Mesendoderm (in vitro differentiated cells): ENCODE measurements at regions not wholly inside any gene's neighbourhood (a gene's known extent, or its start where the extent isn't known, plus 50 kb on each side); places are given as distances from the start of the nearest gene placed in this dataset.

Source experiments
- DNase-seq: peaks from one replicate; pipeline ENCODE4 v3.0.0; 2013
- H2AK5ac ChIP-seq: 2 replicates; pipeline ENCODE4 v1.6.1; 2013; ENCODE audit warnings: low read length, inconsistent platforms
- H2BK120ac ChIP-seq: 2 replicates; pipeline ENCODE4 v1.6.1; 2013; ENCODE audit warnings: low read depth, mild to moderate bottlenecking, low read length, moderate library complexity, mixed read lengths
- H2BK15ac ChIP-seq: replicated peaks from 2 replicates; pipeline ENCODE4 v1.6.1; 2013; ENCODE audit warnings: low read depth, mild to moderate bottlenecking, moderate library complexity
- H2BK5ac ChIP-seq: 2 replicates; pipeline ENCODE4 v1.6.1; 2013; ENCODE audit warnings: low read length, inconsistent platforms
- H3K18ac ChIP-seq: 2 replicates; pipeline ENCODE4 v1.6.1; 2013; ENCODE audit warnings: mild to moderate bottlenecking, low read length, mixed read lengths
- H3K23ac ChIP-seq: one replicate; pipeline ENCODE4 v1.6.1; 2013; ENCODE audit warnings: low read length
- H3K27ac ChIP-seq: 2 replicates; pipeline ENCODE4 v1.5.1; 2013; ENCODE audit warnings: low read depth, mild to moderate bottlenecking, inconsistent platforms, low read length, moderate library complexity
- H3K27me3 ChIP-seq: 2 replicates; pipeline ENCODE4 v1.6.1; 2013; ENCODE audit warnings: low read length, control low read depth, mild to moderate bottlenecking, inconsistent platforms; ENCODE audit not compliant: insufficient read depth, poor library complexity
- H3K36me3 ChIP-seq: 2 replicates; pipeline ENCODE4 v1.6.1; 2013; ENCODE audit warnings: low read length, inconsistent platforms; ENCODE audit not compliant: control insufficient read depth, insufficient read depth
- H3K4ac ChIP-seq: one replicate; pipeline ENCODE4 v1.6.1; 2013; ENCODE audit warnings: low read depth, mild to moderate bottlenecking, low read length, moderate library complexity
- H3K4me1 ChIP-seq: 2 replicates; pipeline ENCODE4 v1.6.1; 2013; ENCODE audit warnings: low read depth, low read length, inconsistent platforms; ENCODE audit not compliant: control insufficient read depth
- H3K4me2 ChIP-seq: 2 replicates; pipeline ENCODE4 v1.6.1; 2013; ENCODE audit warnings: low read length
- H3K4me3 ChIP-seq: 2 replicates; pipeline ENCODE4 v1.5.1; 2013; ENCODE audit warnings: mild to moderate bottlenecking, low read length
- H3K56ac ChIP-seq: one replicate; pipeline ENCODE4 v1.6.1; 2013; ENCODE audit warnings: low read length
- H3K79me1 ChIP-seq: 2 replicates; pipeline ENCODE4 v1.6.1; 2013; ENCODE audit warnings: low read length, inconsistent platforms
- H3K79me2 ChIP-seq: 2 replicates; pipeline ENCODE4 v1.6.1; 2013; ENCODE audit warnings: mild to moderate bottlenecking, low read length; ENCODE audit not compliant: control insufficient read depth, insufficient read depth
- H3K9ac ChIP-seq: 2 replicates; pipeline ENCODE4 v1.6.1; 2013; ENCODE audit warnings: low read length, inconsistent platforms
- H4K5ac ChIP-seq: one replicate; pipeline ENCODE4 v1.6.1; 2013; ENCODE audit warnings: low read length
- H4K8ac ChIP-seq: one replicate; pipeline ENCODE4 v1.6.1; 2013; ENCODE audit warnings: low read depth, mild to moderate bottlenecking, control low read depth, low read length, moderate library complexity
- WGBS: extraction: QIAGEN DNeasy Blood & Tissue Kit; methylation state at CpG from one replicate; pipeline ENCODE4 v1.1.7; 2013; ENCODE audit warnings: low lambda C conversion rate, missing lambda C conversion rate; ENCODE audit not compliant: insufficient coverage; ENCODE audit errors: extremely low coverage; 5-methylcytosine and 5-hydroxymethylcytosine counted together

GRCh38 chr21:35408401-35408800 is 359.3 kb upstream of the RUNX1 start:
- no peak for DNase-seq
- no CpG with 5 or more reads among the region's 2 CpGs for WGBS

GRCh38 chr21:35406635-35407034 is 357.5 kb upstream of the RUNX1 start:
- H3K9ac ChIP-seq = no peak overlapping the region
- no peak overlapping the region for H2BK5ac ChIP-seq
- H3K18ac ChIP-seq = no peak overlapping the region
- H3K27me3 ChIP-seq = no peaks in the 10 kb centered on the region
- H3K36me3 ChIP-seq = no peaks in the 10 kb centered on the region
- H3K4me3 ChIP-seq = no peak overlapping the region
- H3K56ac ChIP-seq = no peak overlapping the region
- no peak for DNase-seq
- H2BK120ac ChIP-seq = no peak overlapping the region
- no peak overlapping the region for H3K27ac ChIP-seq
- no peaks in the 10 kb centered on the region for H3K79me1 ChIP-seq
- no peaks in the 10 kb centered on the region for H3K4me1 ChIP-seq
- H4K8ac ChIP-seq = no peak overlapping the region
- H3K4me2 ChIP-seq = no peak overlapping the region
- no CpG with 5 or more reads among the region's 6 CpGs for WGBS
- H3K79me2 ChIP-seq = no peaks in the 10 kb centered on the region
- no peak overlapping the region for H3K23ac ChIP-seq
- no peak overlapping the region for H2AK5ac ChIP-seq
- H3K4ac ChIP-seq = no peak overlapping the region
- no peak overlapping the region for H4K5ac ChIP-seq
- no peak overlapping the region for H2BK15ac ChIP-seq

More at GRCh38 chr21:35408401-35408800, 359.3 kb upstream of the RUNX1 start:
- Histone ChIP-seq H3K27ac (no peak overlapping the region), H2BK120ac (no peak overlapping the region), H3K23ac (no peak overlapping the region), H3K4me3 (no peak overlapping the region), H2AK5ac (no peak overlapping the region), H3K4me2 (no peak overlapping the region), H3K56ac (no peak overlapping the region), H3K4ac (no peak overlapping the region), H2BK15ac (no peak overlapping the region), H3K4me1 (no peaks in the 10 kb centered on the region), H4K5ac (no peak overlapping the region), H3K9ac (no peak overlapping the region), H3K79me2 (no peaks in the 10 kb centered on the region), H3K18ac (no peak overlapping the region), H3K27me3 (no peaks in the 10 kb centered on the region), H2BK5ac (no peak overlapping the region), H4K8ac (no peak overlapping the region), H3K79me1 (no peaks in the 10 kb centered on the region), H3K36me3 (no peaks in the 10 kb centered on the region)

GRCh38 chr21:35405981-35406380 is 356.9 kb upstream of the RUNX1 start:
- Histone ChIP-seq H4K8ac (no peak overlapping the region), H3K4me1 (no peaks in the 10 kb centered on the region), H3K18ac (no peak overlapping the region), H3K4ac (no peak overlapping the region), H3K56ac (no peak overlapping the region), H3K79me2 (no peaks in the 10 kb centered on the region), H2BK120ac (no peak overlapping the region), H3K79me1 (no peaks in the 10 kb centered on the region), H2BK15ac (no peak overlapping the region), H3K23ac (no peak overlapping the region), H2BK5ac (no peak overlapping the region), H3K4me2 (no peak overlapping the region), H3K4me3 (no peak overlapping the region), H3K27me3 (no peaks in the 10 kb centered on the region), H3K27ac (no peak overlapping the region), H3K9ac (no peak overlapping the region), H4K5ac (no peak overlapping the region), H2AK5ac (no peak overlapping the region), H3K36me3 (no peaks in the 10 kb centered on the region)
- no peak for DNase-seq

- H3K27me3 ChIP-seq = no peaks in the 10 kb centered on the region
- H3K4me3 ChIP-seq = no peak overlapping the region
- H4K5ac ChIP-seq = no peak overlapping the region
- H2BK5ac ChIP-seq = no peak overlapping the region
- no peak overlapping the region for H3K27ac ChIP-seq
- H3K23ac ChIP-seq = no peak overlapping the region
- no peak overlapping the region for H2BK15ac ChIP-seq
- H4K8ac ChIP-seq = no peak overlapping the region
- H2BK120ac ChIP-seq = no peak overlapping the region
- H3K4ac ChIP-seq = no peak overlapping the region
- no peak overlapping the region for H3K4me2 ChIP-seq
- no peak overlapping the region for H2AK5ac ChIP-seq
- no CpG with 5 or more reads among the region's 3 CpGs for WGBS
- peak overlapping the region; percentile 51 for H3K18ac ChIP-seq
- H3K36me3 ChIP-seq = no peaks in the 10 kb centered on the region
- H3K56ac ChIP-seq = no peak overlapping the region
- no peaks in the 10 kb centered on the region for H3K4me1 ChIP-seq
- no peaks in the 10 kb centered on the region for H3K79me1 ChIP-seq
- no peak for DNase-seq
- no peaks in the 10 kb centered on the region for H3K79me2 ChIP-seq
- no peak overlapping the region for H3K9ac ChIP-seq
These were observed 355.1 kb upstream of the RUNX1 start for GRCh38 chr21:35404247-35404646.

- Histone ChIP-seq H3K56ac (no peak overlapping the region), H3K4me3 (no peak overlapping the region), H3K36me3 (no peaks in the 10 kb centered on the region), H3K9ac (no peak overlapping the region), H2BK120ac (no peak overlapping the region), H3K27me3 (no peaks in the 10 kb centered on the region), H2AK5ac (no peak overlapping the region), H3K4ac (no peak overlapping the region), H4K5ac (no peak overlapping the region), H3K4me2 (no peak overlapping the region), H3K23ac (no peak overlapping the region), H3K4me1 (no peaks in the 10 kb centered on the region), H3K79me1 (no peaks in the 10 kb centered on the region), H2BK5ac (no peak overlapping the region), H3K27ac (no peak overlapping the region), H3K18ac (no peak overlapping the region), H4K8ac (no peak overlapping the region), H2BK15ac (no peak overlapping the region), H3K79me2 (no peaks in the 10 kb centered on the region)
- no CpG with 5 or more reads among the region's 1 CpG for WGBS
- no peak for DNase-seq
These were observed 353.0 kb upstream of the RUNX1 start for GRCh38 chr21:35402061-35402460.

GRCh38 chr21:35401476-35401875 is 352.4 kb upstream of the RUNX1 start:
- no peak overlapping the region for H3K4ac ChIP-seq
- no peak overlapping the region for H2BK5ac ChIP-seq
- no peak overlapping the region for H4K8ac ChIP-seq
- DNase-seq = peak; percentile 81
- H3K36me3 ChIP-seq = no peaks in the 10 kb centered on the region
- WGBS = no CpG with 5 or more reads among the region's 4 CpGs
- H3K9ac ChIP-seq = no peak overlapping the region
- H3K79me1 ChIP-seq = no peaks in the 10 kb centered on the region
- H3K56ac ChIP-seq = no peak overlapping the region
- H3K18ac ChIP-seq = no peak overlapping the region
- H2BK15ac ChIP-seq = no peak overlapping the region
- H2BK120ac ChIP-seq = no peak overlapping the region
- no peak overlapping the region for H2AK5ac ChIP-seq
- no peaks in the 10 kb centered on the region for H3K27me3 ChIP-seq
- H3K79me2 ChIP-seq = no peaks in the 10 kb centered on the region
- no peak overlapping the region for H3K4me3 ChIP-seq
- no peak overlapping the region for H4K5ac ChIP-seq
- H3K27ac ChIP-seq = no peak overlapping the region
- no peak overlapping the region for H3K23ac ChIP-seq
- H3K4me2 ChIP-seq = no peak overlapping the region
- H3K4me1 ChIP-seq = no peaks in the 10 kb centered on the region
